IMR-90 (cell line): ENCODE measurements at regions not wholly inside any gene's neighbourhood (a gene's known extent, or its start where the extent isn't known, plus 50 kb on each side); places are given as distances from the start of the nearest gene placed in this dataset.

ENCODE experiments used
- BHLHE40 ChIP-seq: fragments of 150-350 bp; IDR thresholded peaks from 2 replicates; pipeline ENCODE4 v1.6.1; 2016; ENCODE audit warnings: mild to moderate bottlenecking, low read depth, low read length
- CEBPB ChIP-seq: IDR thresholded peaks from 2 replicates; pipeline ENCODE4 v1.6.1; 2012; ENCODE audit warnings: low read depth, low read length, improper control_type of control experiment
- CTCF ChIP-seq: conservative IDR thresholded peaks from 2 replicates; pipeline ENCODE4 v1.5.1; 2012; ENCODE audit warnings: mild to moderate bottlenecking, low read depth, low read length, improper control_type of control experiment
- MAZ ChIP-seq: IDR thresholded peaks from 2 replicates; pipeline ENCODE4 v1.6.1; 2012; ENCODE audit warnings: low read depth, mild to moderate bottlenecking, low read length, improper control_type of control experiment, moderate library complexity, borderline replicate concordance
- MXI1 ChIP-seq: IDR thresholded peaks from 2 replicates; pipeline ENCODE4 v1.6.1; 2012; ENCODE audit warnings: low read depth, mild to moderate bottlenecking, low read length, moderate library complexity, borderline replicate concordance
- NFE2L2 ChIP-seq: fragments of 150-350 bp; IDR thresholded peaks from 2 replicates; pipeline ENCODE4 v1.6.1; 2016; ENCODE audit warnings: low read depth, mild to moderate bottlenecking, low read length
- POLR2A ChIP-seq: IDR thresholded peaks from 2 replicates; pipeline ENCODE4 v1.6.1; 2012; ENCODE audit warnings: mild to moderate bottlenecking, low read depth, low read length
- RAD21 ChIP-seq: IDR thresholded peaks from 2 replicates; pipeline ENCODE4 v1.6.1; 2012; ENCODE audit warnings: low read length, improper control_type of control experiment
- RCOR1 ChIP-seq: IDR thresholded peaks from 2 replicates; pipeline ENCODE4 v1.6.1; 2012; ENCODE audit warnings: mild to moderate bottlenecking, low read length, improper control_type of control experiment; ENCODE audit not compliant: insufficient replicate concordance
- USF2 ChIP-seq: fragments of 150-350 bp; IDR thresholded peaks from 2 replicates; pipeline ENCODE4 v1.6.1; 2017; ENCODE audit warnings: mild to moderate bottlenecking, antibody characterized with exemption, low read length, low read depth

GRCh38 chr4:44544158-44544557 is 95.5 kb upstream of the KCTD8 start:
- no peak for TF ChIP-seq BHLHE40
- no peak for TF ChIP-seq POLR2A
- no peak for TF ChIP-seq MAZ
- TF ChIP-seq CTCF: no peak
- no peak for TF ChIP-seq USF2
- no peak for TF ChIP-seq RCOR1
- no peak for TF ChIP-seq CEBPB
- TF ChIP-seq NFE2L2: no peak
- TF ChIP-seq RAD21: no peak
- no peak for TF ChIP-seq MXI1
